PC-3 (cell line): ENCODE measurements at regions not wholly inside any gene's neighbourhood (a gene's known extent, or its start where the extent isn't known, plus 50 kb on each side); places are given as distances from the start of the nearest gene placed in this dataset.

Source experiments
- ATAC-seq: fragments of 200-7000 bp; cut with Tn5 transposase; 2 replicates; pipeline ENCODE4 v1.9.1; 2020; ENCODE audit warnings: mild to moderate bottlenecking, moderate library complexity
- BruUV-seq: library from RNA; stranded (reverse); fragments of 400-500 nt; replicated peaks from 2 replicates; lab custom pipeline; 2021; lab: Mats Ljungman, UMichigan
- CTCF ChIA-PET: fragments of 300-600 bp; sonication (Branson Sonifier 250); formaldehyde crosslinking; loops from one replicate; lab custom pipeline; 2022; ENCODE audit warnings: antibody characterized with exemption; lab: Charles Lee
- POLR2A ChIA-PET: fragments of 300-600 bp; sonication (Branson Sonifier 250); formaldehyde crosslinking; loops from one replicate; lab custom pipeline; 2022; ENCODE audit warnings: antibody characterized with exemption; ENCODE audit not compliant: unreplicated experiment; lab: Charles Lee
- DNase-seq: peaks from one replicate; pipeline ENCODE4 v3.0.0-alpha.2; 2015
- H2AFZ ChIP-seq: fragments of 300-600 bp; sonication (generic); 2 replicates; pipeline ENCODE4 v1.6.0; 2016; ENCODE audit warnings: antibody characterized with exemption, low read length
- H3F3A ChIP-seq: fragments of 300-600 bp; sonication (generic); one replicate; pipeline ENCODE4 v1.6.0; 2017; ENCODE audit warnings: antibody characterized with exemption, low read length, control low read depth, mild to moderate bottlenecking; ENCODE audit not compliant: unreplicated experiment
- H3K27ac ChIP-seq: fragments of 300-600 bp; sonication (generic); 2 replicates; pipeline ENCODE4 v1.5.1; 2016; ENCODE audit warnings: mild to moderate bottlenecking, low read length
- H3K27me3 ChIP-seq: fragments of 300-600 bp; sonication (generic); 2 replicates; pipeline ENCODE4 v1.6.1; 2016; ENCODE audit warnings: low read length, mixed read lengths
- H3K36me3 ChIP-seq: fragments of 300-600 bp; sonication (generic); 2 replicates; pipeline ENCODE4 v1.6.1; 2016; ENCODE audit warnings: low read depth, mixed run types, low read length, mixed read lengths
- H3K4me1 ChIP-seq: fragments of 300-600 bp; sonication (generic); 2 replicates; pipeline ENCODE4 v1.5.1; 2016; ENCODE audit warnings: low read length; ENCODE audit not compliant: insufficient read depth
- H3K4me2 ChIP-seq: fragments of 300-600 bp; sonication (generic); 2 replicates; pipeline ENCODE4 v1.6.0; 2016; ENCODE audit warnings: low read length
- H3K4me3 ChIP-seq: fragments of 300-600 bp; sonication (generic); 2 replicates; pipeline ENCODE4 v1.5.1; 2016; ENCODE audit warnings: mild to moderate bottlenecking, low read length, mixed read lengths
- H3K79me2 ChIP-seq: fragments of 300-600 bp; sonication (generic); 2 replicates; pipeline ENCODE4 v1.6.1; 2017; ENCODE audit warnings: low read length, mixed read lengths
- H3K9ac ChIP-seq: fragments of 300-600 bp; sonication (generic); 2 replicates; pipeline ENCODE4 v1.6.0; 2016; ENCODE audit warnings: mild to moderate bottlenecking, low read length
- H3K9me2 ChIP-seq: fragments of 300-600 bp; sonication (generic); replicated peaks from 2 replicates; pipeline ENCODE4 v1.6.1; 2016; ENCODE audit warnings: mixed run types, low read length, mixed read lengths
- H3K9me3 ChIP-seq: fragments of 300-600 bp; sonication (generic); 2 replicates; pipeline ENCODE4 v1.6.1; 2016; ENCODE audit warnings: low read length, mixed read lengths
- H4K20me1 ChIP-seq: fragments of 300-600 bp; sonication (generic); 2 replicates; pipeline ENCODE4 v1.6.1; 2016; ENCODE audit warnings: low read length, mixed read lengths
- CTCF ChIP-seq: fragments of 300-600 bp; sonication (generic); conservative IDR thresholded peaks from 2 replicates; pipeline ENCODE4 v1.5.1; 2017; ENCODE audit warnings: antibody characterized with exemption, low read depth, mild to moderate bottlenecking, low read length
- EZH2 ChIP-seq: fragments of 300-600 bp; sonication (generic); IDR thresholded peaks from one replicate; pipeline ENCODE4 v1.6.1; 2017; ENCODE audit warnings: antibody characterized with exemption, mild to moderate bottlenecking, low read length; ENCODE audit not compliant: unreplicated experiment
- EZH2phosphoT487 ChIP-seq: fragments of 300-600 bp; sonication (generic); IDR thresholded peaks from 2 replicates; pipeline ENCODE4 v1.6.1; 2018; ENCODE audit warnings: mild to moderate bottlenecking, antibody characterized with exemption, low read length, borderline replicate concordance
- intact Hi-C: fragments of 100-400 bp; cut with micrococcal nuclease; formaldehyde crosslinking; loops from 2 replicates; pipeline ENCODE4 v1.9.0; 2023

DNA sequence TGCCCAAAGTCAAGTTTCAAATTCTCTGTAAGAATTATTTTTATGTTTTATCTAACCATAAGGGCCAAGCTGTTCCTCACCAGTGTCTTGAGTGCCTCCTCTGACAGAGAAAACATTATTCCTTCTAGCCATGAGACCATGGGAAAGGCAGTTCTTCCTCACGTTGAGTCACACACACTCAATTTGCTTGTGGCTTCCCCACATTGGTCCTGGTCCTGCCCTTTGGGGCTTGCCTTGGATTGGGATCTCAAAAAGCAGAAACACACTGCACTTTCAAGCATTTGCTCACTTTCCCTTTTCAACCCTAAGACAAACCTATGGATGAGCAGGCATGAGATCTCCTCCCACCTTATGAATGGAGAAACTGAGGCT lies 248.3 kb upstream of the IGFBP3 start:
- CTCF ChIA-PET = no interaction called here

GRCh38 chr7:46168671-46169383 lies 247.8 kb upstream of the IGFBP3 start:
- Histone ChIP-seq H3F3A (no peaks in the 10 kb centered on the region), H4K20me1 (no peaks in the 10 kb centered on the region), H3K4me2 (no peak overlapping the region), H3K9me3 (no peaks in the 10 kb centered on the region), H3K27me3 (no peaks in the 10 kb centered on the region), H3K36me3 (no peaks in the 10 kb centered on the region), H3K79me2 (no peaks in the 10 kb centered on the region), H3K4me1 (peaks cover 6% of the 10 kb centered on the region; the same call in 1 of the 2 replicates), H3K9me2 (no peaks in the 10 kb centered on the region), H3K27ac (no peak overlapping the region), H2AFZ (no peak overlapping the region), H3K4me3 (no peak overlapping the region), H3K9ac (no peak overlapping the region)
- no TSS peak for BruUV-seq
- POLR2A ChIA-PET = interaction anchor here (0.7 kb wide), 1 partner anchor 753 kb away, joined by 3 read pairs; no protein-coding TSS in a partner anchor
- peak; percentile 29; the same call in 1 of the 2 replicates for ATAC-seq
- CTCF ChIA-PET = no interaction called here
- no peak for DNase-seq
- no peak for TF ChIP-seq EZH2
- TF ChIP-seq CTCF = no peak
- intact Hi-C loops = no loop called here

More for the DNA sequence above, 248.3 kb upstream of the IGFBP3 start:
- H3K4me2 ChIP-seq = no peak overlapping the region
- DNase-seq (no peak), ATAC-seq (no peak)
- no peaks in the 10 kb centered on the region for H3F3A ChIP-seq
- H3K36me3 ChIP-seq = no peaks in the 10 kb centered on the region
- POLR2A ChIA-PET = no interaction called here
- no peak overlapping the region for H3K4me3 ChIP-seq
- intact Hi-C loops = no loop called here
- H4K20me1 ChIP-seq = no peaks in the 10 kb centered on the region
- no peaks in the 10 kb centered on the region for H3K79me2 ChIP-seq
- BruUV-seq = no TSS peak
- no peaks in the 10 kb centered on the region for H3K27me3 ChIP-seq
- TF ChIP-seq CTCF = no peak
- no peak for TF ChIP-seq EZH2
- no peak for TF ChIP-seq EZH2phosphoT487
- no peaks in the 10 kb centered on the region for H3K9me3 ChIP-seq
- H3K4me1 ChIP-seq = peaks cover 6% of the 10 kb centered on the region; the same call in 1 of the 2 replicates
- H3K27ac ChIP-seq = no peak overlapping the region
- H3K9me2 ChIP-seq = no peaks in the 10 kb centered on the region
- no peak overlapping the region for H2AFZ ChIP-seq
- H3K9ac ChIP-seq = no peak overlapping the region

DNA sequence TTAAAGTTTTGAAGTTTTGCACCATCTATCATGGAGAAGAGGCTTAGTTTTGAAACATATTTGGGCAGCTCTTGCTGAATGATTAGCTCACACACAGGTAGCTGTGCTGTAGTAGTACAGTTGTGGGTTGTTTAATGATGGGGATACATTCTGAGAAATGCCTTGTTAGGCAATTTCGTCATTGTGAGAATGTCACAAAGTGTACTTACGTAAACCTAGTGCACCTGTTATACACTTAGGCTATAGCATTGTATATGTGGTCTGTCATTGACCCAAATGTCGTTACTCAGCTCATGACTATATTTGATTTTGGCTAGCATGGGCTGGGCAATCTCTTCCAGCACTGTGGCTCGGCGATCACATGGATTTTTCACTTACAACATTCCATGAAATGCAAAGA lies 247.2 kb upstream of the IGFBP3 start:
- ATAC-seq (no peak), DNase-seq (no peak)
- no peak overlapping the region for H3K27ac ChIP-seq
- H3K79me2 ChIP-seq = no peaks in the 10 kb centered on the region
- no peaks in the 10 kb centered on the region for H3K27me3 ChIP-seq
- H2AFZ ChIP-seq = no peak overlapping the region
- no peak overlapping the region for H3K9ac ChIP-seq
- TF ChIP-seq CTCF (no peak), EZH2 (no peak), EZH2phosphoT487 (no peak)
- ChIA-PET CTCF (no interaction called here), POLR2A (interaction anchor here (0.7 kb wide), 1 partner anchor 754 kb away, joined by 3 read pairs; no protein-coding TSS in a partner anchor)
- H3K9me2 ChIP-seq = no peaks in the 10 kb centered on the region
- no peaks in the 10 kb centered on the region for H3F3A ChIP-seq
- intact Hi-C loops = no loop called here
- H4K20me1 ChIP-seq = no peaks in the 10 kb centered on the region
- no peak overlapping the region for H3K4me3 ChIP-seq
- H3K9me3 ChIP-seq = no peaks in the 10 kb centered on the region
- H3K36me3 ChIP-seq = no peaks in the 10 kb centered on the region
- peaks cover 7% of the 10 kb centered on the region; the same call in 1 of the 2 replicates for H3K4me1 ChIP-seq
- BruUV-seq = no TSS peak
- H3K4me2 ChIP-seq = no peak overlapping the region
